ENCODE measurements at regions not wholly inside any gene's neighbourhood (a gene's known extent, or its start where the extent isn't known, plus 50 kb on each side); places are given as distances from the start of the nearest gene placed in this dataset.

GRCh38 chr15:38647683-38648082 is 83.1 kb upstream of the RASGRP1 start:
- peak; percentile 9 for DNase-seq (ENCODE audit: low spot score)

DNA sequence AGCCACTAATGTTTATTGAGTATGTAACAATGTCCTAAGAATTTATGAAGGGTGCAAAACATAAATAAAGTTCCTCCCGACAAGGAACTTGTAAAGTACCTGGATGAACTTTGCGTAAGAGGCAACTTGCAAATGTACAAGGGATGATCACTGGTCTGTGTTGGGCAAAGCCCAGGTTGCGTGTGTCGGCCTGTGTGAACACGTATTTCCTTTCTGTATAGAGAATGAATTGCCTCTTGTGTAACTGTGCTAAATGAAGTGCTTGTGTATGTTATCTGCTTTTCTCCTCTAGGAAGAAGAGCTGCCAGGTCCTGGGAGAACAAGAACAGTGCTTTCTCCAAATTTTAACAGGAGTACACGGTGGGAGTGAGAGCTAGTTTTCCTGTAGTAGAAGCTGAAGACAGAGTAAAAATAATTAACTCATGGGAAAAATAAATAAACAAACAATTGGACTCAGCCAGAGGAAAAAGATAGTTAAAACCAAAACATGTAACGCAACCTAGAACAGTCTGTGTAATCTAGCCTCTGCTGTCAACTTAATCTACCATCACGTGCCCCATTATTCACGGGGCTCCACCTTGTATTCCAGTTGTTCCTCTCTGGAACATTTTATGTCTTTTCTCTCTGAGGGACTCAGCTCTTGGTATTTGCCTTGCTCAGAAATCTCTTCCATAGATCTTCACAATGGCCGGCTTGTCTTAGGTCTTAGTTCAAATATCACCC is 83.7 kb upstream of the RASGRP1 start:
- DNase-seq (ENCODE audit: low spot score) = no peak

DNA sequence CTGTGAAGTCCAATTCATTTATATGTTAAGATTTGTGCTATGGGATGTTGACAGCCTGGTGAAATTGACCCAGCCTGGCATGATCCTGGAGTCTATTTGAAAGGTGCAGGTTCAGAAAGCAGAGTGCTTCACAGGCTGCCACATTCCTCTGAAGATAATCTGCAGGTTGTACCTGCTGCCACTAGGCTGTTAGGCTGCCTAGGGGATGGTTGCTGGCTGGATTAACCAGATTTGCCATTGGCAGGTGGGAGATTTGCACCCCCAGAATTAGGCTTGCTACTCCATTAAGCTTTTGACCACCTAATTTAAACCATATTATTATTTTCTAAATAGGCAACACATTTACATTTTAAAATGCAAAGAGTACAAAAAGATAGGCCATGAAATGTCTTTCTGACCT is 85.8 kb upstream of the RASGRP1 start:
- no peak for DNase-seq (ENCODE audit: low spot score)

- DNase-seq (ENCODE audit: low spot score) = no peak
Observed at GRCh38 chr15:38650936-38651327, 86.3 kb upstream of the RASGRP1 start.

DNA sequence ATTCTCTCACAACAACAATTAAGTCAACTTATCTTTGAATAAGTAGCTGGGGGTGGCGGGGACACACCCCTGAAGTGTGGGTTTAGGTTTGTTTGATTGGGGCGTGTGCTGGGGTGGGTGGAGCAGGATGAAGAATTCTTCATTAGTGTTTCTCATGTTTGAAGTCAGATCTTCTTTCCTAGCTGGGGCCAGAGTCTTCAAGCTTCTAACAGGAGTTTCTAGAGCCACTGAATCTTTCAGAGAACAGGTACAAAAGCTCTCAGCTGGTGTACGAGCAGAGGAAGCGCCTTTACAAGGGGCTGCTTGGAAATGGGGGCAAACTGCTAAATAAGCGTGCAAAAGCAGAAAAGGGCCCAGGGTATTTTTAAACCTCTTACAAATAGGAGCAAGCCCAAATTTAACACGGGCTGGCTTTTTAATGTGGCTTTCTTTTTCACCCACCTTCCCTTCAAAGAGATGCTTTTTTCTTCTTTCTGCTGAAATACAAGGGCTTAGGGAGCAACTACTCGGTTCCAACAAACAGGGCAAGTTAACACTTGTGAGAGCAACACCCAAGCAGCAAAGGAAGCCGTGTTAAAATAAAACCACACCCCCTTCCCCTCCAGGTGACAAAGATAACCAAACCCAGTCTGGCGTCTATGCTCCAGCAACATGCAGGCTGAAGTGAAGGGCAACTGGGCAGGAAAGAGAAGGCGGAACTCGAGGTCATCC is 86.9 kb upstream of the RASGRP1 start:
- DNase-seq (ENCODE audit: low spot score) = no peak

GRCh38 chr15:38652183-38652794 is 87.7 kb upstream of the RASGRP1 start:
- DNase-seq (ENCODE audit: low spot score) = no peak

DNA sequence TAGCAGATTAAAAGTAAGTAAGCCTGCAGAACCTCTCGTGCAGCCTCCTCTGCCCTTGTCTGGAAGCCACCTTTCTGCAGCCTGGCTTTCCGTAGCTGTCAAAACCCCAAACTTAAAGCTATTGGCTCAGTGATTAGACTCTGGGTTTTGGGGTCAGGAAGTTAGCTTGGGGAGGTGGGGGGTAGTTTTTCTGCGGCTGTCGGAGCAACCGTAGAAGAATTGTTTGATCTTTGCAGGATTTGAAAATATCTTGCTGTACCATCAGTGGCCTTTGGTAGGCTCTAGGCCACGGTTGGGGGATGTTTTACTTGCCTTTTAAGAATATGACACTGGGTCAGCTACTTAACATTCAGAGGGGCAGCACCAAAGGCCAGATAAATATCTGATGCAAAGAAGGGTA is 88.4 kb upstream of the RASGRP1 start:
- no peak for DNase-seq (ENCODE audit: low spot score)

DNA sequence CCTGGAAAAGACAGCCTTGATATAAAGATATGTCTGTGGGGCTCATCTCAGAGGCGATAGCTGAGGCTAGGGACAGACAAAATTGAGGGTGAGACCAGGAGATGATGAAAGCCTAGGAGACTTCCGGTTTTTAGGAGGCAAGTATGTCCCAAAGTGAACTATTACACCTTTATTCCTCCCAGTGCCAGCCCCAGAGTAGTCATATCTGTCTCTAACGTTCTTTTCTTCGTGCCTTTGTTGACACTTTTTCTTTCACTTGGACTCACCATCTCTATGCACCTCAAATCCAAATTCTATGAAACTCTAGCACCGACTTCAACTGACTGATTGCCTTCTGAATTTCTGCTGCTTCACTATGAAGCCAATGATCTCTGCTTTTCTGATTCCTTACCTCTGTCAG is 93.8 kb upstream of the RASGRP1 start:
- no peak for DNase-seq (ENCODE audit: low spot score)

DNA sequence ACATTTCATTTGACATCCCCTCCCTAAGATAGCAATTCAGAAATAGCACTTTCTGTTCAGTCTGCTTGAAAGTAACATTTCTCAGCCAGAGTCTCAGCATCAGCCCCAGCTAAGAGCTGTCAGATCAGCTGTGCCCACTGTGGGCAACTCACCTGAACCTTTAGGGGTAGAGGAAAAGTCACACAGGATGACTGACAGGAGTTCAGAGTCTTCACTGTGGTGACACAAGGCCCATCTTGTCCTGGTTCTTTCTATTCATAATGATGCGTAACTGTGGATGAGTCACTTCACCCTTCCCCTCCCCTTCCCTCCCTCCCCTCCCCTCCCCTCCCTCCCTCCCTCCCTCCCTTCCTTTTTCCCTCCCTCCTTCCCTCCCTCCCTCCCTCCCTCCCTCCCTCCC is 96.1 kb upstream of the RASGRP1 start:
- peak; percentile 8 for DNase-seq (ENCODE audit: low spot score)

GRCh38 chr15:38662033-38662802 is 97.6 kb upstream of the RASGRP1 start:
- DNase-seq (ENCODE audit: low spot score) = no peak

DNA sequence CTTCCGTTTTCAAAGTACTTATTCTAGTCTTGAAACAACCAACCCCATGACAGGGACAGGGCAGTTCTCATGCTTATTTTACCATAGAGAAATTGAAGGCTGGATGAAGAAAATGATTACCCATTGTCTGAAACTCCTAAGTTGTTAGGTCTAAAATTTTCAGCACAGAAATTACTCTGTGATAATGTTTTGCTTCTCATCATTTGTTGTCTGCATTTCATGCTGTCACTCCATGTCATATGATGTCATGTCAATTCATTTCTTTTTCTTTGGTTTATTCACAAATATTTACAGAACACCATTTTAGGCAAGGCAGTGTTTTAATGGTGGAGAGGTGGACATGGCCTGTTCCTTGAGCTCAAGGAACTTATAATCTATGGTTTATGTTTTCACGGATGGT is 98.2 kb upstream of the RASGRP1 start:
- no peak for DNase-seq (ENCODE audit: low spot score)

DNA sequence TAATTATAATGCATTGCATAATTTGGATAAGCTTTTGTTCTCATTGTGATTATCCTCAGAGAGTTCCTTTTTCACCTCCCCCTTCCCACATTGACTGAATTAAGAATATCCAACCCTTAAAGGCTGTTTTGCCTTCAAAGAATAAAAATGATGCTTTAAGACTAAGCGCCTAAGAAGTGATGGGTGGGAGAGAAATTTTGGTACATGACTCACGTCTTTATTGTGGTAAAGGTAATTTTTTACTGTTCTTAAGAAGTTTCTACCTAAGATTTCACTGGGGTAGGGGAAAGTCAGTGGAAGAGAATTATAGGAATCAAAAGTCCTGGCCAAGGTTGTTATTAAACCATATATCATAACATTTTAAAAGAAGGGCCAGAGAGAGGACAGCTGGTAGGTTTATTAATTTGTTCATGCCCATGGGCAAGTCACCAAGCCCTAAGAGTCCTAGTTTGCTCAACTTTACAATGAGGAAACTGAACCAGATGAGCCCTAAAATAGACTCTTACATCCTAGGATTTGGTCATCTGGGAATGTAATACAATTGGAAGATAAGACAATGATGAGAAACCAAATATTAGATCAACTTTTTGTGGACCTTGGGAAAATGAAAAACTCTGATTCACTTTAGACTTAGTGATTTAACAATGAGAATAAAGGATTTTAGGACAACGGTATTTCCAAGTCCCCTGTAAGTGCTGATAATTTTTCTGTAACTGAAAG is 101.1 kb upstream of the RASGRP1 start:
- no peak for DNase-seq (ENCODE audit: low spot score)

DNA sequence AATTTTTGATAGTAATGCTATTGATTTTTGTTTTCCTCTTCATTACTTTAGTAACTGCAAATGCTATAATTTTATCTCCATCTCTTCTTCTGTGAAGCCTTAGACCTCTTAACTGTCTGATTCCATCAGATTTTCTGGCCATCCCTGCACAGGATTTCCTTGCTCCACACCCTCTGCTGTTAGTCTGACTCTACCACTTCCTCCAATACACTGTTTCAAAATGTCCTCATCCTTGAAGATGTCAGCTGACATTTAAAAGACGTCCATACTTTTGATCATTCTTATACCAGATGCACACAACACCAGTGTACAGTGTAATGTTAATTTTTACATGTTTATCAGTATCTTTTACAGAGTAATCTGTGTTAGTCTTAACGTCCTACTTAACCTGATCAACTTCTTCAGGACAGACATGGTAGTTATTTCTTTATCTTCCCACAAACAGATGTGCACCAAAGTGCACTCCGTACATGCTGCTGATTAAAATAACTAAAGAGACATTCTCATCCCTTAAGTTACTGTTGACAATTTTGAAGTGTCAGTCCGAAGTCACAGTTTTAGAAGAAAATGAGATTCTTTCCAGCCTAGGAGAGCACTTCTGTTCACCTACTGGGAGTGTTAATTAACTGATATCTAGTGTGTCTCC is 102.4 kb upstream of the RASGRP1 start:
- DNase-seq (ENCODE audit: low spot score) = no peak

GRCh38 chr15:38667890-38668850 is 103.6 kb upstream of the RASGRP1 start:
- DNase-seq (ENCODE audit: low spot score) = no peak

GRCh38 chr15:38668898-38669391 is 104.3 kb upstream of the RASGRP1 start:
- no peak for DNase-seq (ENCODE audit: low spot score)

- DNase-seq (ENCODE audit: low spot score) = no peak
Observed at GRCh38 chr15:38670128-38671005, 105.8 kb upstream of the RASGRP1 start.

GRCh38 chr15:38671006-38671387 is 106.4 kb upstream of the RASGRP1 start:
- no peak for DNase-seq (ENCODE audit: low spot score)

GRCh38 chr15:38671675-38672254 is 107.2 kb upstream of the RASGRP1 start:
- DNase-seq (ENCODE audit: low spot score) = no peak

- no peak for DNase-seq (ENCODE audit: low spot score)
Observed at GRCh38 chr15:38672273-38672672, 107.7 kb upstream of the RASGRP1 start.

Data from SW480 (cell line).